Heart right ventricle (tissue), 16 donors: ENCODE measurements at regions not wholly inside any gene's neighbourhood (a gene's known extent, or its start where the extent isn't known, plus 50 kb on each side); places are given as distances from the start of the nearest gene placed in this dataset.

ENCODE experiments used
- ATAC-seq, 8 donors: fragments of 200-7000 bp; cut with Tn5 transposase; one replicate each; pipeline ENCODE4 v1.9.1; 2020; ENCODE audit warnings: mild to moderate bottlenecking in 8 of 8, moderate library complexity in 8 of 8, moderate number of reproducible peaks in 1 of 8
- DNase-seq, 2 donors: peaks; one replicate each; pipeline ENCODE4 v3.0.0-alpha.2; 2020
- H3K27ac ChIP-seq, 10 donors: fragments of 200-600 bp; sonication (generic) in 2 of 10; one replicate each; pipeline versions ENCODE4 v1.5.0 to v1.8.0; 2020 to 2022; ENCODE audit warnings: mild to moderate bottlenecking in 3 of 10
- H3K27me3 ChIP-seq, 7 donors: fragments of 200-600 bp; one replicate each; pipeline ENCODE4 v1.8.0; 2021 to 2022; ENCODE audit warnings: mild to moderate bottlenecking in 2 of 7
- H3K36me3 ChIP-seq, 9 donors: fragments of 200-600 bp; sonication (generic) in 1 of 9; one replicate each; pipeline versions ENCODE4 v1.5.0 to v1.8.0; 2020 to 2022; ENCODE audit warnings: mild to moderate bottlenecking in 2 of 9
- H3K4me1 ChIP-seq, 9 donors: fragments of 200-600 bp; sonication (generic) in 1 of 9; one replicate each; pipeline versions ENCODE4 v1.5.0 to v1.8.0; 2020 to 2022; ENCODE audit warnings: mild to moderate bottlenecking in 4 of 9
- H3K4me3 ChIP-seq, 10 donors: fragments of 200-600 bp; sonication (generic) in 2 of 10; one replicate each; pipeline versions ENCODE4 v1.5.0 to v1.8.0; 2020 to 2022; ENCODE audit warnings: mild to moderate bottlenecking in 7 of 10, moderate library complexity in 2 of 10
- H3K9me3 ChIP-seq, 11 donors: fragments of 200-600 bp in 10 of 11; sonication (generic) in 2 of 11; one replicate each; pipeline versions ENCODE4 v1.5.0 to v1.8.0; 2013 to 2022; ENCODE audit warnings: mild to moderate bottlenecking in 2 of 11, control low read depth in 1 of 11, moderate library complexity in 1 of 11
- CTCF ChIP-seq, 9 donors: fragments of 200-600 bp; sonication (generic) in 2 of 9; IDR thresholded peaks; one replicate each; pipeline versions ENCODE4 v1.5.0 to v1.8.0; 2021 to 2022; ENCODE audit warnings: antibody characterized with exemption in 9 of 9, mild to moderate bottlenecking in 5 of 9, moderate library complexity in 1 of 9
- WGBS, 2 donors: extraction: QIAGEN DNeasy Blood & Tissue Kit; methylation state at CpG; one replicate each; pipeline ENCODE4 v1.1.7; 2013; ENCODE audit warnings: inconsistent platforms in 1 of 2; 5-methylcytosine and 5-hydroxymethylcytosine counted together
- intact Hi-C, 10 donors: fragments of 100-400 bp; cut with DNase I; formaldehyde crosslinking; loops; one replicate each; pipeline versions ENCODE4 v1.11.1 to v1.14.2; 2022
- donor health status: Arrhythmogenic right ventricular cardiomyopathy.
- donor health status: ischemic (EF 13 %, LVEDD 7.1; RV severe dilation, severe dysfunction).
- donor health status: healthy with polysubstance abuse.
- donor health status: DM: no; HTN: yes; CAD: no.
- donor health status: DM: no; HTN: no; CAD: no.
- donor health status: ischemic (EF 25% LVEDD 6.9; RV normal size, moderate dysfunction).
- donor health status: ischemic (EF 25% LVEDD 5.7; RV mildly dilated, moderate dysfunction).
- donor health status: healthy.
- donor health status: DM: yes; HTN: yes; CAD: no.
- donor health status: Ischemic cardiomyopathy.
- donor health status: ischemic (EF 35%, LVEDD 5.7; RV mildly dilated, moderate dysfunction).
- donor health status: nonischemic (EF 11% LVEDD 7.7; RV severe dilation, severe dysfunction).
- donor health status: DM: yes; HTN: yes; CAD: no.
- donor health status: PGD.
- donor health status: ischemic (EF 29% LVEDD 5.4; RV normal size, mild dysfunction).
- donor health status: nonischemic (EF 23%, LVEDD 6.1; RV moderate dilation, normal function).

- 87 to 90% methylated on average over 9 of the region's 9 CpGs for WGBS, 2 donors
These were observed 635.2 kb upstream of the LUZP2 start for GRCh38 chr11:23861615-23862014.

GRCh38 chr11:23865341-23865975, 631.4 kb upstream of the LUZP2 start:
- Histone ChIP-seq H3K9me3 (peaks cover 0 to 13% (median 0%) of the 10 kb centered on the region in 11 donors), H3K36me3 (no peaks in the 10 kb centered on the region), H3K4me1 (no peaks in the 10 kb centered on the region), H3K4me3 (no peak overlapping the region), H3K27me3 (no peaks in the 10 kb centered on the region), H3K27ac (no peak overlapping the region)
- 57 to 71% methylated on average over 4 of the region's 4 CpGs for WGBS, 2 donors
- no peak for DNase-seq
- intact Hi-C loops = no loop called here
- no peak for TF ChIP-seq CTCF (IDR thresholded peaks at IDR 0.05)
- ATAC-seq = no peak

More at GRCh38 chr11:23861615-23862014, 635.2 kb upstream of the LUZP2 start:
- no peak overlapping the region for H3K27ac ChIP-seq
- H3K27me3 ChIP-seq = no peaks in the 10 kb centered on the region
- no peak for DNase-seq
- TF ChIP-seq CTCF (IDR thresholded peaks at IDR 0.05) = no peak
- ATAC-seq = no peak
- H3K36me3 ChIP-seq = no peaks in the 10 kb centered on the region
- no peak overlapping the region for H3K4me3 ChIP-seq
- intact Hi-C loops = no loop called here
- H3K4me1 ChIP-seq = no peaks in the 10 kb centered on the region
- H3K9me3 ChIP-seq = no peaks in the 10 kb centered on the region

- WGBS, 2 donors = 74 to 88% methylated on average over 1 of the region's 1 CpG
- Histone ChIP-seq H3K27me3 (no peaks in the 10 kb centered on the region), H3K4me1 (no peaks in the 10 kb centered on the region), H3K9me3 (peaks cover 0 to 13% (median 0%) of the 10 kb centered on the region in 11 donors), H3K4me3 (no peak overlapping the region), H3K36me3 (no peaks in the 10 kb centered on the region), H3K27ac (no peak overlapping the region)
- intact Hi-C loops = no loop called here
- ATAC-seq (no peak), DNase-seq (no peak)
- TF ChIP-seq CTCF (IDR thresholded peaks at IDR 0.05) = no peak
These were observed 630.2 kb upstream of the LUZP2 start for GRCh38 chr11:23866641-23867040.

GRCh38 chr11:23869671-23870070, 627.2 kb upstream of the LUZP2 start:
- TF ChIP-seq CTCF (IDR thresholded peaks at IDR 0.05) = no peak
- Histone ChIP-seq H3K9me3 (peaks cover 0 to 13% (median 0%) of the 10 kb centered on the region in 11 donors), H3K36me3 (no peaks in the 10 kb centered on the region), H3K4me3 (no peak overlapping the region), H3K27me3 (no peaks in the 10 kb centered on the region), H3K4me1 (no peaks in the 10 kb centered on the region), H3K27ac (no peak overlapping the region)
- intact Hi-C loops = no loop called here
- 82% methylated on average over 2 of the region's 2 CpGs for WGBS, 2 donors
- no peak for DNase-seq
- no peak for ATAC-seq
